ENCODE measurements at regions not wholly inside any gene's neighbourhood (a gene's known extent, or its start where the extent isn't known, plus 50 kb on each side); places are given as distances from the start of the nearest gene placed in this dataset.

DNA sequence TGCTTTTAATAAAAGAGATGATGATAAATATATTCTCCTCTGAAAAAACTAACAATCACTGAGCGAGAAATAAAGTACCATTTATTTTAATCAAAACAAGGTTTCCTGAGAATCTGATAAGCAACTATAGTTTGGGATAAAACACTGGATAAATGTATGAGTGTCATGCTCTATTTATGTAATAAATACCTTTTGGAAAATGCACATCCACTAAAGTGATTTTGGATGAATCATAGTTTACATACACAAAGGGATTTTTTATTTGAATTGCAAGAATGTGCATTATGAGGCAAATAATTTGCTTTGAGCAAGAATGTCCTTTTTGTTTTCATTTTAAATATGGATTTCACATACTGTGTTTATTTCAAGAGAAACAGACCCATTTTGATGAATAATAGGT is 1483.5 kb downstream of the MRPL39 start:
- Histone ChIP-seq H3K4me3 (ENCODE audit: low read length, poor library complexity, severe bottlenecking) (no peak overlapping the region), H3K9me3 (ENCODE audit: insufficient read depth, low read depth, low read length) (no peaks in the 10 kb centered on the region), H3F3A (ENCODE audit: low read depth) (no peaks in the 10 kb centered on the region), H3K4me2 (ENCODE audit: low read depth, low read length, poor library complexity, severe bottlenecking) (no peak overlapping the region), H2AFZ (ENCODE audit: low read length) (no peak overlapping the region), H3K4me1 (ENCODE audit: insufficient read depth, low read length, poor library complexity, severe bottlenecking) (no peaks in the 10 kb centered on the region), H4K20me1 (ENCODE audit: insufficient read depth, low read length, poor library complexity, severe bottlenecking) (no peaks in the 10 kb centered on the region), H3K79me2 (ENCODE audit: insufficient read depth, low read length) (no peaks in the 10 kb centered on the region), H3K36me3 (ENCODE audit: insufficient read depth, low read length) (no peaks in the 10 kb centered on the region), H3K9me2 (replicated peaks; ENCODE audit: low read depth, low read length) (no peaks in the 10 kb centered on the region), H3K9ac (ENCODE audit: low read depth, low read length, poor library complexity, severe bottlenecking) (no peak overlapping the region), H3K27me3 (ENCODE audit: insufficient read depth, low read length, poor library complexity, severe bottlenecking) (no peaks in the 10 kb centered on the region)
- TF ChIP-seq, protein P1, sequence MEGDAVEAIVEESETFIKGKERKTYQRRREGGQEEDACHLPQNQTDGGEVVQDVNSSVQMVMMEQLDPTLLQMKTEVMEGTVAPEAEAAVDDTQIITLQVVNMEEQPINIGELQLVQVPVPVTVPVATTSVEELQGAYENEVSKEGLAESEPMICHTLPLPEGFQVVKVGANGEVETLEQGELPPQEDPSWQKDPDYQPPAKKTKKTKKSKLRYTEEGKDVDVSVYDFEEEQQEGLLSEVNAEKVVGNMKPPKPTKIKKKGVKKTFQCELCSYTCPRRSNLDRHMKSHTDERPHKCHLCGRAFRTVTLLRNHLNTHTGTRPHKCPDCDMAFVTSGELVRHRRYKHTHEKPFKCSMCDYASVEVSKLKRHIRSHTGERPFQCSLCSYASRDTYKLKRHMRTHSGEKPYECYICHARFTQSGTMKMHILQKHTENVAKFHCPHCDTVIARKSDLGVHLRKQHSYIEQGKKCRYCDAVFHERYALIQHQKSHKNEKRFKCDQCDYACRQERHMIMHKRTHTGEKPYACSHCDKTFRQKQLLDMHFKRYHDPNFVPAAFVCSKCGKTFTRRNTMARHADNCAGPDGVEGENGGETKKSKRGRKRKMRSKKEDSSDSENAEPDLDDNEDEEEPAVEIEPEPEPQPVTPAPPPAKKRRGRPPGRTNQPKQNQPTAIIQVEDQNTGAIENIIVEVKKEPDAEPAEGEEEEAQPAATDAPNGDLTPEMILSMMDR (conservative IDR thresholded peaks at IDR 0.05; ENCODE audit: low read length): no peak
- no peak for TF ChIP-seq EZH2phosphoT487 (IDR thresholded peaks at IDR 0.05; ENCODE audit: borderline replicate concordance)

DNA sequence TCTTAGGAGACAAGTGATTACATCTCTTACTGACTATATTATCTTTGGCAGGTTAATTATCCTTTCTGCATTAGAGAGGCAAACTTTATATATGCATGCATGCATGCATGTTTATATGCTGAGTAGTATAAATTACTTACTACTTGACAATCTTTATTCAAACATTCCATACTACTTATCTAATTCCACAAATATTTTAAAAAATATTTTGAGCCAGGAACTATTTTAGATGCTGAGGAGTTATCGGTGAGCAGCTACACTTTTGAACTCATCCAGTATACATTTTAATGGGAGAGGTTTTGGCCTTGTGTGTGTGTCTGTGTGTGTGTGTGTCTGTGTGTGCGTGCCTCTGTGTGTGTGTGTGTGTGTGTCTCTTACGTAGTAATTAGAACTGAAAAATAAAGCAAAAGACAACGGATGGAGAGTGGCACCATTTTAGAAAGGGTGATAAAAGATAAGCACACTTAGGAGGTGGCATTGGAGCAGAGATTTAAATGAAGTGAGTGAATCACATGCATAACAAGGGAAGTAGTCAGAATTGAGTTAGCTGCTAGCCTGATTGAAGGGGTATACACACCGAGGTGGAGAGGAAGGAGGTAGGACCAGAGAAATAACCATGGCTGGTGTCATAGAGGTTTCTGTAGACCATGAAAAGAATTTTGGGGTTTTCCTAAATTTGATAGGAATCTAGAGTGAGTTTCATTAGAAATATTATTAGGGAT is 1488.4 kb downstream of the MRPL39 start:
- Histone ChIP-seq H3K4me2 (ENCODE audit: low read depth, low read length, poor library complexity, severe bottlenecking) (no peak overlapping the region), H3K9ac (ENCODE audit: low read depth, low read length, poor library complexity, severe bottlenecking) (no peak overlapping the region), H3K4me3 (ENCODE audit: low read length, poor library complexity, severe bottlenecking) (no peak overlapping the region), H3K4me1 (ENCODE audit: insufficient read depth, low read length, poor library complexity, severe bottlenecking) (no peaks in the 10 kb centered on the region), H3F3A (ENCODE audit: low read depth) (no peaks in the 10 kb centered on the region), H4K20me1 (ENCODE audit: insufficient read depth, low read length, poor library complexity, severe bottlenecking) (no peaks in the 10 kb centered on the region), H3K9me2 (replicated peaks; ENCODE audit: low read depth, low read length) (no peaks in the 10 kb centered on the region), H3K36me3 (ENCODE audit: insufficient read depth, low read length) (no peaks in the 10 kb centered on the region), H3K9me3 (ENCODE audit: insufficient read depth, low read depth, low read length) (no peaks in the 10 kb centered on the region), H3K79me2 (ENCODE audit: insufficient read depth, low read length) (no peaks in the 10 kb centered on the region), H2AFZ (ENCODE audit: low read length) (no peak overlapping the region), H3K27me3 (ENCODE audit: insufficient read depth, low read length, poor library complexity, severe bottlenecking) (peaks cover 4% of the 10 kb centered on the region)
- TF ChIP-seq, protein P1 (conservative IDR thresholded peaks at IDR 0.05; ENCODE audit: low read length): no peak
- TF ChIP-seq EZH2phosphoT487 (IDR thresholded peaks at IDR 0.05; ENCODE audit: borderline replicate concordance): no peak

DNA sequence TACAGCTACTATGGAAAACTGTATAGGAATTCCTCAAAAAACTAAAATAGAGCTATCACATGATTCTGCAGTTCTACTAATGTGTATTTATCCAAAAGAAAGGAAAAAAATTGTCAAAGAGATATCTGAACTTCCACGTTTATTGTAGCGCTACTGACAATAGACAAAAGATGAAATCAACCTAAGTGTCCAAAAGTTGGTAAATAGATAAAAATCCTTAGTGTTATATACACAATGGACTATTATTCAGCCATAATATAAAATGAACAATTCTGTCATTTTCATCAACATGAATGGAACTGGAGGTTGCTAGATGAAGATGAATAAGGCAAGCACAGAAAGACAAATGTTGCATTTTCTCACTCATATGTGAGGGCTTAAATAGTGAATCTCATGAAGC is 1492.1 kb downstream of the MRPL39 start:
- Histone ChIP-seq H3K4me2 (ENCODE audit: low read depth, low read length, poor library complexity, severe bottlenecking) (no peak overlapping the region), H3K79me2 (ENCODE audit: insufficient read depth, low read length) (no peaks in the 10 kb centered on the region), H3K27me3 (ENCODE audit: insufficient read depth, low read length, poor library complexity, severe bottlenecking) (peaks cover 4% of the 10 kb centered on the region), H3K4me3 (ENCODE audit: low read length, poor library complexity, severe bottlenecking) (no peak overlapping the region), H3K9ac (ENCODE audit: low read depth, low read length, poor library complexity, severe bottlenecking) (no peak overlapping the region), H4K20me1 (ENCODE audit: insufficient read depth, low read length, poor library complexity, severe bottlenecking) (no peaks in the 10 kb centered on the region), H3K4me1 (ENCODE audit: insufficient read depth, low read length, poor library complexity, severe bottlenecking) (no peaks in the 10 kb centered on the region), H3K36me3 (ENCODE audit: insufficient read depth, low read length) (no peaks in the 10 kb centered on the region), H3F3A (ENCODE audit: low read depth) (no peaks in the 10 kb centered on the region), H2AFZ (ENCODE audit: low read length) (no peak overlapping the region), H3K9me2 (replicated peaks; ENCODE audit: low read depth, low read length) (no peaks in the 10 kb centered on the region), H3K9me3 (ENCODE audit: insufficient read depth, low read depth, low read length) (no peaks in the 10 kb centered on the region)
- TF ChIP-seq, protein P1 (conservative IDR thresholded peaks at IDR 0.05; ENCODE audit: low read length): no peak
- TF ChIP-seq EZH2phosphoT487 (IDR thresholded peaks at IDR 0.05; ENCODE audit: borderline replicate concordance): no peak

Data from Loucy (cell line).